Activated CD4-positive, alpha-beta T cell treated with anti-CD3 and anti-CD28 coated beads for 24 hours (primary cell): ENCODE measurements at regions not wholly inside any gene's neighbourhood (a gene's known extent, or its start where the extent isn't known, plus 50 kb on each side); places are given as distances from the start of the nearest gene placed in this dataset.

Source experiments
- DNase-seq, 2 donors: peaks; one replicate each; pipeline ENCODE4 v3.0.0-alpha.2; 2020; ENCODE audit warnings: low read depth in 2 of 2

DNA sequence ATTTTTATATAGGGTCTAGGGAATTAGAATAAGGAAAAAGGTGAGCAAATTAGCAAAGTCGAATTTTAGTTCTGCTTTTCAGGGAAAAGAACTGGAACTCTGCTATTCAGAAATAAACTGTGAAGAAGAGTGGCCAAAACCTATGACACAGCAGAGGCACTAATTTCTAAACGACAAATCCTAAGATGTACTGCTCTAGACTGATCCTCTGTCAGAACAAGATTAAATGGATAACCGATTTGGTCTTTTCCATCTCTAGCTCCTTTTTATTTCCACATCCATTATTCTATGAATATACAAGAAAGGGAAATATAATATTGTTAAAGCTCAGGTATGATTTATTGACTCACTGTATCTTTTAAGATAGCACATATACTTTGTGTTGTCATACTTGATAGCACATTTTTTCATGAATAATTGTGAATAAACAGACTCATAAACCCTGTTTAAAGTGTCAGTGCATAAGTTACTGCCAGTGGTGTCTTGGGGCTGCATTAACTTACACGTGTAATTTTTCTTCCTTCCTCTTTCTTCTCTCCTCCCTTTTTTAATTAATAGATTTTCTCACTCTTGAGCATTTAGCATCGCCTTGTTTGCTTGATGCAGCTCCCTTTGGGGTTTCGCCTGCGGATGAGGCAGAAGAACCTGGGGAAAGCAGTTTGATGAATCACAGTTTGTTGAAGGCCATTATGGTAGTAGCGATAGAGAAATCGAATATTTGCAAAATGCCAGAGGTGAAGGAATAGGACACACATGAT, 496.6 kb downstream of the ADGRL2 start:
- no peak for DNase-seq

GRCh38 chr1:82287556-82287955, 486.8 kb downstream of the ADGRL2 start:
- DNase-seq = no peak

- DNase-seq = no peak
Measured at GRCh38 chr1:82284213-82284612, 483.5 kb downstream of the ADGRL2 start.

- DNase-seq = no peak
Measured at GRCh38 chr1:82279241-82279640, 478.5 kb downstream of the ADGRL2 start.

- no peak for DNase-seq
Measured at GRCh38 chr1:82273816-82274215, 473.1 kb downstream of the ADGRL2 start.

- DNase-seq = no peak
Measured at GRCh38 chr1:82269431-82269830, 468.7 kb downstream of the ADGRL2 start.

- no peak for DNase-seq
Measured at GRCh38 chr1:82268826-82269225, 468.1 kb downstream of the ADGRL2 start.

DNA sequence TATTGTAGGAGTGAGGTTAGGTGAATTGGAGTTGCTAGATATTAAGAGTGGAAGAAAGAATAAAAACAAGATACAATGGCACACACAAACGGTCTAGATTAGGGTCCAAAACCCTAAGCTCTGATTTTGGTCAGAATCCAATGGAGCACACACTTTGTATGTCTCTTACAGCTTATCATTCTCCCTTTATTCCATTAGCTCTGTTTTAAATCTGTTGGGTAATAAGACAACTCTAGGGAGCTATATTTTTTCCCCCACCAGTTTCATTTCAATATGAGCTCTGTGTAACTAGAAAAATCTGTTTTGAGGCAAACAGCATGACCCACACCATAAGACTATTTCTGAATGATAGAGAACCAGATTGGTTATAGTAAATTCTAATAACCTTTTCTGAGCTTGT, 465.6 kb downstream of the ADGRL2 start:
- DNase-seq = no peak

GRCh38 chr1:82265436-82265835, 464.7 kb downstream of the ADGRL2 start:
- no peak for DNase-seq

GRCh38 chr1:82264802-82265201, 464.1 kb downstream of the ADGRL2 start:
- no peak for DNase-seq

GRCh38 chr1:82263396-82263795, 462.7 kb downstream of the ADGRL2 start:
- no peak for DNase-seq

DNA sequence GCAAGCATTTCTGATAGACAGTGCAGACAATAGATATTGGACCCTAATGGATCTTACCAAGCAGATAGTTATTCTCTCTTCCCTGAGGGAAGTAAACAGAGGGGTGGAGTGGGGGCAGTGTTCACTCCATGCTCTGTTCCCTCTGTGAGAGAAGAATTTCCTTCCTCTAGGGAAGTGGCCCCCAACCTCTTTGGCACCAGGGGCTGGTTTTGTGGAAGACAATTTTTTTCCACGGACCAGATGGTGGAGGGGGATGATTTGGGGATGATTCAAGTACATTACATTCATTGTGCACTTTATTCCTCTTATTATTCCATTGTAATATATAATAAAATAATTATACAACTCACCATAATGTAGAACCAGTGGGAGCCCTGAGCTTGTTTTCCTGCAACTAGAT, 459.9 kb downstream of the ADGRL2 start:
- no peak for DNase-seq

DNA sequence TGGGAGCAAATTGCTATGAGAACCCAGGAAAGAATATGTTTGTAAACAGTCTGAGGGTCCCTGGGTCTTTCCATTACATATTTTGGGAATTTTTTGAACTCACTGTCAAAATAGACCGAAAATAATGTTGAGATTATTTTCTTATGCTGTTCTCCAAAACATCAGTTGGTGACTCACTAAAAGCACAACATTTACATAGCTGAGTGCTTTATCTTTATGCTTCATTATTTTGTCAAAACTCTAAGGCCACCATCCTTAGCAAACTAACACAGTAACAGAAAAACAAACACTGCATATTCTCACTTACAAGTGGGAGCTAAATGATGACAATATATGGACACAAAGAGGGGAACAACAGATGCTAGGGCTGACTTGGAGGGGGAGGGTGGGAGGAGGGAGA, 459.3 kb downstream of the ADGRL2 start:
- no peak for DNase-seq

DNA sequence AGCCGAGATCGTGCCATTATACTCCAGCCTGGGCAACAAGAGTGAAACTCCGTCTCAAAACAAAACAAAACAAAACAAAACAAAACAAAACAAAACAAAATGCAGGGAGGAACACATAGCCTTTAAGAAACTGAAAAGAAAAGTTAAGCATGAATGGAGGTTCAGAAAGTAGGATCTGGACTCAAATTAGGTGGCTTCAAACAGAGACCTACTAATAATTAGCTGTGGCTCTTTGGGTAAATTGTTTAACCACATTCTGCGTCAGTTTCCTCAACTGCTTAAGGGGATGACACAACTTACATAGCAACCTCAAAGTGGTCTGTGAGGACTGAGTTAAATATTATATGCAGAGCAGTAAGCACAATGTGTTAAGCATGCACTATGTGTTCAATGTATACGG, 458.2 kb downstream of the ADGRL2 start:
- no peak for DNase-seq

DNA sequence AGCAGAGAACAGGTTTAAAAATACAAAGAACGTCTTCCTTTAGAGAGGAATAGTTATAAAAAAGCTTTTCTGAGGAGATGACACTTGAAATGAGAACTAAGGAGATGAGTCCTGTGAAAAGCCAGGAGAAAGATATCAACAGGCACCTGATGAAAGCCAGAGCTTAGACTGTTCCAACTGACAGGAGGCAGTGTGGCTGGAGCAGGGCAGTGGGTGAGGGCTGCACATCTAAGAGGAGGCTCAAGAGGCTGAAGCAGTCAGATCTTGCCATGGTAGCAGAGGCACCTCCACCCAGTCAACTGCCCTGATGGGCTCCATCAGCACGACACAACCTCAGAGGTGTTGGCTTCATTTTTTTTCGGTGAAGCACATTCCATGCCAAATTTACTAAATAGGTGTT, 445.3 kb downstream of the ADGRL2 start:
- DNase-seq = no peak

DNA sequence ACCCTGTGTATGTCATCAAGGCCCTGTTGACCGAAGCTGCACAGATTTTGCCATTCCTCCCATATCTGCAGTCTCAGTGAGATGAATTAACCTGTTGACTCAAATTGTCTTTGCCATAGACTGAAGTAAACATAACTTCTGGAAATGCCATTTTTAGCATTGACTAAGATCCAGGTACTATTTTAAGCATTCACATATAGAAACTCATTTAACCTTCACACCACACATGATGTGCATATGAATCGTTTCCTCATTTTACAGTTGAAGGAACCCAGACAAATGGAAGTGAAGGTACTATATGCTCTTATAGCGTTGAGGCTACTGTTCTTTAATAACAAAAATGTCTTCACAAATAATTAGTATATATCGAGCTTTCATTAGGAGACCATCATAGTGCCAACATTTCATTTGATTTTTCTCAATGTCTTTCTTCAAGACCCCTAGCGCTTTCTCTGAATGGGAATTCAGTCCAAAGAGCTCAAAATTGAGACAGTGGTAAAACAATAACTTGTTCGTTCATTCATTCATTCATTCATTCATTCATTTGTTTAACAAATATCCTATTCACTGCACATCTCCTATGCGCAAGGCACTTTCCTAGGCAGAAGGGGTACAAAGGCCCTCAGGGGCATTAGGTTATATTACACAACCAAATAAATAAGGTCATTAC, 444.7 kb downstream of the ADGRL2 start:
- no peak for DNase-seq

GRCh38 chr1:82240571-82240970, 439.8 kb downstream of the ADGRL2 start:
- no peak for DNase-seq

- DNase-seq = no peak
Measured at GRCh38 chr1:82230667-82231066, 429.9 kb downstream of the ADGRL2 start.

DNA sequence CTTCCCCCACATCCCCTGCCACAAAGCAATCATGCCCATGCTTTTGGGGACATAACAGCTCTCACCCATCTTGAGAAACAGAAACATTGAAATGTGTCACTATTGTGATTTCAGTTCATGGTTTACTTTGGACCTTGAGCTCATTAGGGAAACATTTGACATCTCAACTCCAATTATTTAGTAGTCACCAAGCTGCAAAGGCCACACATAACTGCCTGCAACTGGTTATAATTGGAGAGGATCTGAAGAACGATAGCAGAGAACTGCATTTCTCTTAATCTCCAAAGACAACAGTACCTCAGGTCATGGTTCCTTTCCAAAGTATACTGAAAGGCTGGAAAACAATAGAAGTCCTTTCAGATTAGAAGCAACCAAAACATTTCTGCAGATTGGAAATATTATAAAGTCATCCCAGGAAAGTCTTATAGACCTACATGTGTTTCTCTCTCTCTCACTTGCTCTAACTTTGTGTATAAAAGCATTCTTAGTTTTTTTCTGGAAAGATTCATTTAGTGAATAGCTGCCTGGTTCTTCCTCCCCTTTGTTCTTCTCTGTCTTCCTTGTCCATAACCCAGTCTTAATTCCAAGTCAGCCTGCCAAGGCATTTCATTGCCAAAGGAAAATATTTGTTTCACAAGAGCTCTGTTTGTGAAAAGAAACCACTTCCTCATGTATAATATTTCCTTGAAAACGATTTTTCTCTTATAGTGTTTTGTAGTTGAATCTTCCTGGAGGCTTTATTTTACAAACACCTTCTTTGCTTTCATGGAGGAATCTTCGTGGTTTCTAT, 426.8 kb downstream of the ADGRL2 start:
- no peak for DNase-seq

GRCh38 chr1:82226186-82226505, 425.4 kb downstream of the ADGRL2 start:
- DNase-seq = no peak

DNA sequence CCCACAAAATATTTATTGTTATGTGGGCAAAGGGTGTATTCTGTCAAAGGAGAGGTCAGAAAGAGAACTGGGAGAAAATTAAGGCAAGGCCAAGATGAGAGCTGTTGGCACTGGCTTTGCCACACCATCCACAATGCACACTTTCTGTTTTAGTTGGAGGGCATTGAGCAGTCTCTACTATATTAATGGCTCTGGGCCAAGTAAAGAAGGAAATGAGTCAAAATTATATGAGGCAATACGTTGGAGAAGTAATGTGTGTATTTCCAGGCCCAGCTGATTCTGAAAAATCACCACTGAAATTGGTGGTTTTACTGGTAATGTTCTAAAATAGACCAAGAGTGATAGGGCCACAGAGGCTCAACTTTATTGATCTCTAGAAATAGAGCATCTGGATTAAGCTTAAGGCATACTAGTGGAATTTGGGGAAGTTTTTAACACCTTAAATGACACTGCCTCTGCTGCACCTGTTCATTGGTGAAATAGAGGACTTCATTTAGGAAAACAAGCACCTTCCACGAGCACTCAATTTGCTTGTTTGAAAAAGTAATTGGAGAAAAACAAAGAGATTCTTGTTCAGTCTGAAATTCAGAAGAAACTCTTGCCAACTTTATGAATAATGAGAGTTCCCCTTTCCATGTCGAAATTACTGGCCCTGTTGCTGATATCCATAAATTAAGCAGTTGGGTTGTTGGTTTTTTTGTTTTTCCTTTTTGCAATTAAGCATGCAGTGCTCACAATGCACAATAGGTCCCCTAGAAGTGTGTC, 424.9 kb downstream of the ADGRL2 start:
- DNase-seq = no peak

DNA sequence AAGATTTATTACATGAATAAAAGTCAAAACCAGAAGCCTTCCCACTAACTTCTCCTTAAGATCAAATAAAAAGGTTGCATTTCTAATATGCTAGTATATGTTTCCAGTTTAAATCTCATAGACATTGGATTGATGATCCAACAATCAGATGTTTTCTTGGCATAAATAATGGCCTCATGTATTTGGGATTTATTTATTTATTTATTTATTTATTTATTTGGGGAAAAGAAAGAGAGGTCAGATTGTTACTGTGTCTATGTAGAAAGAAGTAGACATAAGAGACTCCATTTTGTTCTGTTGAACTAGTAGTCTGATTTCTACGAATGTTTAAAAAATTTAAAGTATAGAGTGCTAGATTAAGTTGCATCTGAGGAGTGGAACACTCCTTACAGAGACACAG, 422.4 kb downstream of the ADGRL2 start:
- DNase-seq = no peak
